SK-N-SH treated with all-trans-retinoic acid at 6 μM for 48 hours (cell line): ENCODE measurements at regions not wholly inside any gene's neighbourhood (a gene's known extent, or its start where the extent isn't known, plus 50 kb on each side); places are given as distances from the start of the nearest gene placed in this dataset.

Source experiments
- ATAC-seq: fragments of 200-7000 bp; cut with Tn5 transposase; 3 replicates; pipeline ENCODE4 v1.9.1; 2020; ENCODE audit warnings: mild to moderate bottlenecking, moderate library complexity
- ARNTL ChIP-seq: fragments of 450-650 bp; formaldehyde crosslinking; IDR thresholded peaks from 2 replicates; pipeline ENCODE4 v1.5.0; 2020; ENCODE audit warnings: low read depth, mild to moderate bottlenecking, moderate library complexity, borderline replicate concordance
- BACH2 ChIP-seq: fragments of 250-450 bp; sonication (Bioruptor Pico); IDR thresholded peaks from 2 replicates; pipeline ENCODE4 v1.9.0; 2021; ENCODE audit warnings: mild to moderate bottlenecking, borderline replicate concordance
- CREB5 ChIP-seq: fragments of 250-450 bp; sonication (Bioruptor Pico); IDR thresholded peaks from 2 replicates; pipeline ENCODE4 v1.5.1; 2020; ENCODE audit warnings: low read depth, mild to moderate bottlenecking, moderate library complexity
- CSRNP3 ChIP-seq: fragments of 250-450 bp; sonication (Bioruptor Pico); IDR thresholded peaks from 2 replicates; pipeline ENCODE4 v1.5.1; 2021; ENCODE audit warnings: mild to moderate bottlenecking, moderate library complexity
- ESRRG ChIP-seq: fragments of 250-450 bp; sonication (Bioruptor Pico); IDR thresholded peaks from 2 replicates; pipeline ENCODE4 v1.6.1; 2021; ENCODE audit warnings: mild to moderate bottlenecking
- ISL1 ChIP-seq: fragments of 250-450 bp; sonication (Bioruptor Pico); IDR thresholded peaks from 2 replicates; pipeline ENCODE4 v2.1.2; 2022; ENCODE audit warnings: mild to moderate bottlenecking, moderate library complexity
- OSR1 ChIP-seq: fragments of 250-450 bp; sonication (Bioruptor Pico); IDR thresholded peaks from 2 replicates; pipeline ENCODE4 v1.8.0; 2022; ENCODE audit warnings: moderate library complexity, mild to moderate bottlenecking, inconsistent platforms
- PATZ1 ChIP-seq: fragments of 250-450 bp; sonication (Bioruptor Pico); IDR thresholded peaks from 2 replicates; pipeline ENCODE4 v1.8.0; 2020; ENCODE audit warnings: mild to moderate bottlenecking, moderate library complexity, borderline replicate concordance
- POU6F1 ChIP-seq: fragments of 250-450 bp; sonication (Bioruptor Pico); IDR thresholded peaks from 2 replicates; pipeline ENCODE4 v1.8.0; 2021; ENCODE audit warnings: low read depth, mild to moderate bottlenecking, moderate library complexity, borderline replicate concordance
- PPARA ChIP-seq: fragments of 250-450 bp; sonication (Bioruptor Pico); IDR thresholded peaks from 2 replicates; pipeline ENCODE4 v1.5.0; 2020; ENCODE audit warnings: mild to moderate bottlenecking, borderline replicate concordance
- RARB ChIP-seq: fragments of 250-450 bp; sonication (Bioruptor Pico); IDR thresholded peaks from 2 replicates; pipeline ENCODE4 v1.8.0; 2021; ENCODE audit warnings: mild to moderate bottlenecking, moderate library complexity
- TCF4 ChIP-seq: fragments of 250-450 bp; sonication (Bioruptor Pico); IDR thresholded peaks from 2 replicates; pipeline ENCODE4 v1.8.0; 2021; ENCODE audit warnings: mild to moderate bottlenecking, moderate library complexity, borderline replicate concordance
- TSHZ2 ChIP-seq: fragments of 250-450 bp; sonication (Bioruptor Pico); IDR thresholded peaks from 2 replicates; pipeline ENCODE4 v1.5.0; 2020; ENCODE audit warnings: mild to moderate bottlenecking, moderate library complexity
- ZC3H10 ChIP-seq: fragments of 250-450 bp; sonication (Bioruptor Pico); IDR thresholded peaks from 2 replicates; pipeline ENCODE4 v1.5.1; 2021; ENCODE audit warnings: mild to moderate bottlenecking, moderate library complexity
- ZFP3 ChIP-seq: fragments of 250-450 bp; sonication (Bioruptor Pico); IDR thresholded peaks from 2 replicates; pipeline ENCODE4 v1.5.0; 2020; ENCODE audit warnings: mild to moderate bottlenecking, moderate library complexity
- ZFP30 ChIP-seq: fragments of 450-650 bp; formaldehyde crosslinking; IDR thresholded peaks from 2 replicates; pipeline ENCODE4 v1.5.0; 2022; ENCODE audit warnings: mild to moderate bottlenecking, moderate library complexity
- ZNF565 ChIP-seq: fragments of 450-650 bp; formaldehyde crosslinking; conservative IDR thresholded peaks from 2 replicates; pipeline ENCODE4 v1.5.0; 2020; ENCODE audit warnings: low read depth, mild to moderate bottlenecking, moderate library complexity
- ZNF70 ChIP-seq: fragments of 450-650 bp; formaldehyde crosslinking; IDR thresholded peaks from 2 replicates; pipeline ENCODE4 v1.5.0; 2020; ENCODE audit warnings: mild to moderate bottlenecking, moderate library complexity
- ZNF8 ChIP-seq: fragments of 450-650 bp; formaldehyde crosslinking; IDR thresholded peaks from 2 replicates; pipeline ENCODE4 v1.5.0; 2020; ENCODE audit warnings: mild to moderate bottlenecking, moderate library complexity

GRCh38 chr4:28402751-28403150 lies 1542.1 kb downstream of the STIM2 start (continued):
- TF ChIP-seq TSHZ2 (CRISPR knock-in tag) (no peak), ZNF565 (CRISPR knock-in tag) (no peak), ARNTL (CRISPR knock-in tag) (no peak), PATZ1 (CRISPR knock-in tag) (no peak), POU6F1 (CRISPR knock-in tag) (no peak)

- no peak for ATAC-seq
- TF ChIP-seq ZNF8 (CRISPR knock-in tag) (no peak), TSHZ2 (CRISPR knock-in tag) (no peak), TCF4 (CRISPR knock-in tag) (no peak), ZNF70 (no peak), PPARA (CRISPR knock-in tag) (no peak), ZFP30 (CRISPR knock-in tag) (no peak), ZC3H10 (CRISPR knock-in tag) (no peak), ARNTL (CRISPR knock-in tag) (no peak), RARB (CRISPR knock-in tag) (no peak), CSRNP3 (no peak), ZNF565 (CRISPR knock-in tag) (no peak), ZFP3 (CRISPR knock-in tag) (no peak), BACH2 (CRISPR knock-in tag) (no peak)
These were observed 1560.6 kb downstream of the STIM2 start for GRCh38 chr4:28421221-28421620.

GRCh38 chr4:28426251-28426650 lies 1565.6 kb downstream of the STIM2 start:
- ATAC-seq: no peak
- no peak for TF ChIP-seq CREB5
- no peak for TF ChIP-seq ESRRG (CRISPR knock-in tag)
- TF ChIP-seq ZFP3 (CRISPR knock-in tag): no peak
- no peak for TF ChIP-seq POU6F1 (CRISPR knock-in tag)
- no peak for TF ChIP-seq OSR1 (CRISPR knock-in tag)
- TF ChIP-seq ZNF8 (CRISPR knock-in tag): no peak
- no peak for TF ChIP-seq ZFP30 (CRISPR knock-in tag)
- TF ChIP-seq ISL1: no peak
- no peak for TF ChIP-seq RARB (CRISPR knock-in tag)
- TF ChIP-seq PATZ1 (CRISPR knock-in tag): no peak
- no peak for TF ChIP-seq ARNTL (CRISPR knock-in tag)
- no peak for TF ChIP-seq ZC3H10 (CRISPR knock-in tag)
- TF ChIP-seq, all 23 proteins: peak for 0
